ENCODE measurements at regions not wholly inside any gene's neighbourhood (a gene's known extent, or its start where the extent isn't known, plus 50 kb on each side); places are given as distances from the start of the nearest gene placed in this dataset.
A peak's percentile ranks its signal among the peaks of the same experiment; 100 is the strongest.

GRCh38 chr16:76193906-76194615 is 83.1 kb upstream of the CNTNAP4 start:
- no peak overlapping the region for H3K4me3 ChIP-seq
- intact Hi-C loops (cut with DNase I) = no loop called here
- H3K27ac ChIP-seq = no peak overlapping the region
- no peak for DNase-seq (ENCODE audit: extremely low spot score in 2 of 2)
- H3K4me1 ChIP-seq = peaks cover 16% of the 10 kb centered on the region
- H3K9me3 ChIP-seq = no peaks in the 10 kb centered on the region
- H3K36me3 ChIP-seq = no peaks in the 10 kb centered on the region
- H3K27me3 ChIP-seq = no peaks in the 10 kb centered on the region
- no peak for TF ChIP-seq POLR2AphosphoS5 (IDR thresholded peaks at IDR 0.05; ENCODE audit: insufficient read depth in 1 of 2, low read depth in 1 of 2)
- no peak for TF ChIP-seq CTCF (IDR thresholded peaks at IDR 0.05)
- no peak for TF ChIP-seq POLR2A (IDR thresholded peaks at IDR 0.05)

- Histone ChIP-seq H3K36me3 (no peaks in the 10 kb centered on the region), H3K27me3 (no peaks in the 10 kb centered on the region), H3K27ac (no peak overlapping the region), H3K9me3 (no peaks in the 10 kb centered on the region), H3K4me1 (peaks cover 16% of the 10 kb centered on the region), H3K4me3 (peak overlapping the region in 1 of 2 donors; percentile 2)
- DNase-seq (ENCODE audit: extremely low spot score in 2 of 2) = no peak
- TF ChIP-seq CTCF (IDR thresholded peaks at IDR 0.05) (no peak), POLR2A (IDR thresholded peaks at IDR 0.05) (no peak), POLR2AphosphoS5 (IDR thresholded peaks at IDR 0.05; ENCODE audit: insufficient read depth in 1 of 2, low read depth in 1 of 2) (no peak)
- intact Hi-C loops (cut with DNase I) = no loop called here
These were observed 82.6 kb upstream of the CNTNAP4 start for GRCh38 chr16:76194616-76195015.

GRCh38 chr16:76195056-76195455 is 82.1 kb upstream of the CNTNAP4 start:
- DNase-seq (ENCODE audit: extremely low spot score in 2 of 2) = no peak
- no peak overlapping the region for H3K27ac ChIP-seq

GRCh38 chr16:76195648-76196047 is 81.6 kb upstream of the CNTNAP4 start:
- intact Hi-C loops (cut with DNase I) = no loop called here

More at GRCh38 chr16:76195056-76195455, 82.1 kb upstream of the CNTNAP4 start:
- H3K36me3 ChIP-seq = no peaks in the 10 kb centered on the region
- H3K4me3 ChIP-seq = peak overlapping the region in 1 of 2 donors; percentile 2
- intact Hi-C loops (cut with DNase I) = no loop called here
- H3K4me1 ChIP-seq = peaks cover 16% of the 10 kb centered on the region
- no peak for TF ChIP-seq CTCF (IDR thresholded peaks at IDR 0.05)
- no peak for TF ChIP-seq POLR2A (IDR thresholded peaks at IDR 0.05)
- TF ChIP-seq POLR2AphosphoS5 (IDR thresholded peaks at IDR 0.05; ENCODE audit: insufficient read depth in 1 of 2, low read depth in 1 of 2) = no peak
- no peaks in the 10 kb centered on the region for H3K9me3 ChIP-seq
- H3K27me3 ChIP-seq = no peaks in the 10 kb centered on the region

More at GRCh38 chr16:76195648-76196047, 81.6 kb upstream of the CNTNAP4 start:
- TF ChIP-seq POLR2AphosphoS5 (IDR thresholded peaks at IDR 0.05; ENCODE audit: insufficient read depth in 1 of 2, low read depth in 1 of 2) = no peak
- no peak for TF ChIP-seq POLR2A (IDR thresholded peaks at IDR 0.05)
- TF ChIP-seq CTCF (IDR thresholded peaks at IDR 0.05) = no peak
- Histone ChIP-seq H3K27me3 (no peaks in the 10 kb centered on the region), H3K9me3 (no peaks in the 10 kb centered on the region), H3K4me3 (no peak overlapping the region), H3K36me3 (no peaks in the 10 kb centered on the region), H3K4me1 (peaks cover 16% of the 10 kb centered on the region), H3K27ac (no peak overlapping the region)
- no peak for DNase-seq (ENCODE audit: extremely low spot score in 2 of 2)
